ENCODE measurements at regions not wholly inside any gene's neighbourhood (a gene's known extent, or its start where the extent isn't known, plus 50 kb on each side); places are given as distances from the start of the nearest gene placed in this dataset.

- H3K36me3 Mint-ChIP-seq, result no peaks in the 10 kb centered on the region
- H3K9me3 ChIP-seq (replicated peaks in 1 of 2; ENCODE audit: control insufficient read depth in 1 of 2, insufficient read depth in 1 of 2, low read length in 2 of 2), result no peaks in the 10 kb centered on the region
- intact Hi-C loops (cut with micrococcal nuclease), result no loop called here
- no peak overlapping the region for H3K4me3 ChIP-seq (replicated peaks in 1 of 3; ENCODE audit: low read depth in 2 of 3, low read length in 3 of 3)
- H3K9ac ChIP-seq (ENCODE audit: insufficient read depth, low read length, poor library complexity, severe bottlenecking), result no peak overlapping the region
- TF ChIP-seq CTCF (IDR thresholded peaks at IDR 0.05), result no peak
- H2AFZ ChIP-seq (ENCODE audit: insufficient read depth, low read depth, low read length, poor library complexity, severe bottlenecking), result no peak overlapping the region
- H3K4me2 ChIP-seq (replicated peaks; ENCODE audit: extremely low read depth, low read length, poor library complexity, severe bottlenecking), result no peak overlapping the region
- no peaks in the 10 kb centered on the region for H3K36me3 ChIP-seq (replicated peaks in 1 of 2; ENCODE audit: control insufficient read depth in 1 of 2, insufficient read depth in 2 of 2, low read length in 2 of 2)
- H3K27ac ChIP-seq (ENCODE audit: low read depth in 1 of 2, low read length in 2 of 2), result no peak overlapping the region
- H3K4me3 Mint-ChIP-seq, result no peak overlapping the region
- peaks cover 0 to 5% (median 3%) of the 10 kb centered on the region in 7 donors for H3K9me3 Mint-ChIP-seq
- no peaks in the 10 kb centered on the region for H3K4me1 ChIP-seq (ENCODE audit: control insufficient read depth in 1 of 2, insufficient read depth in 2 of 2, low read length in 2 of 2)
- WGBS (ENCODE audit: insufficient coverage), result 63% methylated on average over 6 of the region's 9 CpGs
- H3K79me2 ChIP-seq (ENCODE audit: insufficient read depth, low read length), result no peaks in the 10 kb centered on the region
- H3K27ac Mint-ChIP-seq, result no peak overlapping the region
- H3K27me3 Mint-ChIP-seq (ENCODE audit: low read depth in 3 of 3), result peaks cover 0 to 4% (median 2%) of the 10 kb centered on the region in 3 donors
- no peaks in the 10 kb centered on the region for H3K4me1 Mint-ChIP-seq
- no peak for DNase-seq
- no peaks in the 10 kb centered on the region for H3K27me3 ChIP-seq (ENCODE audit: control insufficient read depth in 2 of 2, insufficient read depth in 2 of 2, low read length in 2 of 2)
- no peaks in the 10 kb centered on the region for H4K20me1 ChIP-seq (ENCODE audit: insufficient read depth, low read length)
Measured at GRCh38 chr16:25608002-25608401, 83.8 kb upstream of the HS3ST4 start.

DNA sequence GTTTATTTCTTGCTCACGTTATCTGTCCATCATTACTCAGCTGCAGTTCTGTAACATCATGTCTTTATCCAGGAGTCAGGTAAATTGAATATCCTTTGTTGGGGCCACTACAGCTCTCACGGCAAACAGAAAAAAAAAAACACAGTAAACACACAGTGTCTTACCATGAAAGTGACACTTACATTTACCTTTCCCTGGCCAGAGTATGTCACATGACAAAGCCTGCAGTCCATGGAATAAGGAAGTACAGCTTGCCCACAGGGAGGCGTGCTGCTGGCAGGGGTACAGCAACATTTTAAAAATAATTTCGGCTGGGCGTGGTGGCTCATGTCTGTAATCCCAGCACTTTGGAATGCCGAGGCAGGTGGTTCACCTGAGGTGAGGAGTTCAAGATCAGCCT lies 85.7 kb upstream of the HS3ST4 start:
- WGBS (ENCODE audit: insufficient coverage), result 74% methylated on average over 4 of the region's 6 CpGs
- intact Hi-C loops (cut with micrococcal nuclease), result no loop called here

More for the DNA sequence above, 85.7 kb upstream of the HS3ST4 start:
- Histone ChIP-seq H3K27ac (ENCODE audit: low read depth in 1 of 2, low read length in 2 of 2) (no peak overlapping the region), H3K36me3 (replicated peaks in 1 of 2; ENCODE audit: control insufficient read depth in 1 of 2, insufficient read depth in 2 of 2, low read length in 2 of 2) (no peaks in the 10 kb centered on the region), H3K9ac (ENCODE audit: insufficient read depth, low read length, poor library complexity, severe bottlenecking) (no peak overlapping the region), H3K4me3 (replicated peaks in 1 of 3; ENCODE audit: low read depth in 2 of 3, low read length in 3 of 3) (no peak overlapping the region), H4K20me1 (ENCODE audit: insufficient read depth, low read length) (no peaks in the 10 kb centered on the region), H3K79me2 (ENCODE audit: insufficient read depth, low read length) (no peaks in the 10 kb centered on the region), H2AFZ (ENCODE audit: insufficient read depth, low read depth, low read length, poor library complexity, severe bottlenecking) (no peak overlapping the region), H3K4me1 (ENCODE audit: control insufficient read depth in 1 of 2, insufficient read depth in 2 of 2, low read length in 2 of 2) (no peaks in the 10 kb centered on the region), H3K4me2 (replicated peaks; ENCODE audit: extremely low read depth, low read length, poor library complexity, severe bottlenecking) (no peak overlapping the region), H3K27me3 (ENCODE audit: control insufficient read depth in 2 of 2, insufficient read depth in 2 of 2, low read length in 2 of 2) (no peaks in the 10 kb centered on the region), H3K9me3 (replicated peaks in 1 of 2; ENCODE audit: control insufficient read depth in 1 of 2, insufficient read depth in 1 of 2, low read length in 2 of 2) (no peaks in the 10 kb centered on the region)
- Mint-ChIP-seq H3K9me3 (peaks cover 0 to 5% (median 3%) of the 10 kb centered on the region in 7 donors), H3K4me3 (no peak overlapping the region), H3K27me3 (ENCODE audit: low read depth in 3 of 3) (peaks cover 0 to 5% (median 4%) of the 10 kb centered on the region in 3 donors), H3K27ac (no peak overlapping the region), H3K4me1 (no peaks in the 10 kb centered on the region), H3K36me3 (no peaks in the 10 kb centered on the region)
- TF ChIP-seq CTCF (IDR thresholded peaks at IDR 0.05), result no peak
- no peak for DNase-seq
